Ishikawa (cell line): ENCODE measurements at regions not wholly inside any gene's neighbourhood (a gene's known extent, or its start where the extent isn't known, plus 50 kb on each side); places are given as distances from the start of the nearest gene placed in this dataset.

Experiments
- CEBPB ChIP-seq: IDR thresholded peaks from 2 replicates; pipeline ENCODE4 v1.6.1; 2012
- CREB1 ChIP-seq: IDR thresholded peaks from 2 replicates; pipeline ENCODE4 v1.6.1; 2012; ENCODE audit warnings: low read depth
- EGR1 ChIP-seq: IDR thresholded peaks from 2 replicates; pipeline ENCODE4 v1.6.1; 2012
- EP300 ChIP-seq: IDR thresholded peaks from 2 replicates; pipeline ENCODE4 v1.6.1; 2012; ENCODE audit warnings: borderline replicate concordance
- FOXM1 ChIP-seq: IDR thresholded peaks from 2 replicates; pipeline ENCODE4 v1.6.1; 2012; ENCODE audit warnings: low read depth, borderline replicate concordance
- MAX ChIP-seq: IDR thresholded peaks from 2 replicates; pipeline ENCODE4 v1.6.1; 2012
- RAD21 ChIP-seq: IDR thresholded peaks from 2 replicates; pipeline ENCODE4 v1.6.1; 2012; ENCODE audit warnings: low read depth
- REST ChIP-seq: IDR thresholded peaks from 2 replicates; pipeline ENCODE4 v1.6.1; 2012; ENCODE audit warnings: low read depth, mild to moderate bottlenecking
- TAF1 ChIP-seq: IDR thresholded peaks from 2 replicates; pipeline ENCODE4 v1.6.1; 2012; ENCODE audit warnings: low read depth, mild to moderate bottlenecking
- TCF12 ChIP-seq: IDR thresholded peaks from 2 replicates; pipeline ENCODE4 v1.6.1; 2012; ENCODE audit warnings: low read depth
- TEAD4 ChIP-seq: IDR thresholded peaks from 2 replicates; pipeline ENCODE4 v1.6.1; 2012
- USF1 ChIP-seq: IDR thresholded peaks from 2 replicates; pipeline ENCODE4 v1.6.1; 2012
- YY1 ChIP-seq: IDR thresholded peaks from 2 replicates; pipeline ENCODE4 v1.6.1; 2012; ENCODE audit warnings: low read depth
- ZBTB7A ChIP-seq: IDR thresholded peaks from 2 replicates; pipeline ENCODE4 v1.6.1; 2012; ENCODE audit warnings: low read depth

- TF ChIP-seq TEAD4 (no peak), YY1 (no peak), TAF1 (no peak), TCF12 (no peak), EP300 (no peak), CREB1 (no peak), FOXM1 (no peak), CEBPB (no peak), ZBTB7A (no peak), RAD21 (no peak), MAX (no peak), EGR1 (no peak), REST (no peak), USF1 (no peak)
These were observed 63.3 kb upstream of the RTL6 start for GRCh38 chr22:44561139-44561840.
